Right renal cortex interstitium (tissue), 3 donors: ENCODE measurements at regions not wholly inside any gene's neighbourhood (a gene's known extent, or its start where the extent isn't known, plus 50 kb on each side); places are given as distances from the start of the nearest gene placed in this dataset.
A peak's percentile ranks its signal among the peaks of the same experiment; 100 is the strongest.

Experiments used
- DNase-seq, 3 donors: peaks; one replicate each; pipeline ENCODE4 v3.0.0-alpha.2; 2013; ENCODE audit warnings: low read depth in 3 of 3, low spot score in 2 of 3

DNA sequence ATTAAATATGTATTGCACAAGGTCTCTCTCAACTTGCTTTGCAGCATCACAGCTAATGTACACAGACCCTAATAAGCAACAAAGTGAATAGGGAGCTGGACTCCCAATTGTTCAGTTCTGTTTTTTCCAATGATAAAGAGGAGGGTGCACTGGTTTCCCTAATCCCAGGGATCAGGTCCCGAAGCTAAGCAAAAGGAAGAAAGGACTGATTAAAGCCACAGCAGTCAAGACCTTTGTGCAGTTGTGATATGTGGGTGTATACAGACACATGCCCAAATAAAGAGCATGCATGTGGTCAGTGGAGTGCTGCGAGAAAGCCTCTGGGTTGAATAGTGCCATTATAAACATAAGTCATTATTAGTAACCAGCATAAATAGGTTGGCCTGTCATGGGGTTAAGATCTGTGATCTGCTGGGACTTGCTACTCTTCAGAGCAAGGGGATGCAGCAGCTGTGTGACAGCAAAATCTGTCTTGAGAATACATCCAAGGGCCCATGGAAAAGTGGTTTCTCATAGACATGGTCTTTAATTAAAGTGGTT lies 1863.1 kb upstream of the WWC1 start:
- no peak for DNase-seq

DNA sequence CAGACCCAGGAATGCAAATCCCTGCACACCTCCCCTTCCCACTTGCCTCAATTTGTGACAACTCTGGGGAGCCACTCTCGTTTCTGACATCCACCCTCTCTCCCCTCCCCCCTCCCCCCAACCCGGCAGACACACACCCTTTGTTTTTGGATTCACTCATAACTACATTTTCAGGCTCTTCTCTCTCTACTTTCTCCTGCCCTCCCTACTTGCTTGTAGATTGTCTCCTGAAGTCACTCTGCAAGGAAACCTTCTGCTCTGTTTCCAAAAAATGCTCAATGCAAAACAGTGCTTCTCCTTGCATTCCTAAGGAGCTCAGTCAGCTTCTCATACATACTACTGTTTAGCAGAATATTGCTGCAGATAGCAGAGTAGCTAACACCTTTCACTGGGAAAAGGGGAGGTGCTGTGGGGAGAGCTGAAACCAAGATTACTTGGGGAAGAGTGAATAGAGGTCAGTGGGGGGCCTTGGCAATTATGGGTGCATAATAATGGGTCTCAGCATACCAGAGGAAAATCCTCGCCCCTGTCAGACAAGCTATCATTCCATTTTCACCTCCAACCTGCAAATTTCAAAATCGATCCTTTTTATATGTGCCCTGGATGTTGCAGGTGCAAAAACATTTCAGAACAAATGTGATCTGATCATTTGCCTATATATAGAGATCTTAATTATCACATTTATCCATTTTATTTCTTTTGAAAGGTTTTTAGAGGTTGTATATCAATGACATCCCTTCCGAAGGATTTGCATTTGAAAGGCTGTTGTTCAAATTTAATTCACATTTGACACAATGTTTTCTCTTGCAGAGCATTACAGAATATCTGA lies 1860.7 kb upstream of the WWC1 start:
- DNase-seq = no peak

DNA sequence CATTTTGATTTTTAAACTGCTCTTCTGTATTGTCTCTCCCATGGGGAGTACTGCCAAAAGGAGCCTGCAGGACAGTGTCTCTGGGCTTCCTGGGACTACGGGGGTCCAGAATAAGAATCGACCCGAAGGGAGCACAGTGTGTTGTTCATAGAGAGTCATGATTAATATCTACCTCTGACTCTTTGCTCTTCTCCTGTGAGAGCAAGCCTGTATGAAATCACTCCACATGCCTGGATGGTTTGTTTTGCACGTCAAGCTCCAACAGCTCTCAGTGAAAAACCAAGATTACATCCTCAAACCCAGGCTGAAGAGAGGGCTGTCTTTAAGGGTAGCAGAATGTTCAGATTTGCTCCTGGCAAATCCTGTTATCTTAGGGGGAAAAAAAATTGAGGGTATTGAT lies 1860.0 kb upstream of the WWC1 start:
- no peak for DNase-seq

DNA sequence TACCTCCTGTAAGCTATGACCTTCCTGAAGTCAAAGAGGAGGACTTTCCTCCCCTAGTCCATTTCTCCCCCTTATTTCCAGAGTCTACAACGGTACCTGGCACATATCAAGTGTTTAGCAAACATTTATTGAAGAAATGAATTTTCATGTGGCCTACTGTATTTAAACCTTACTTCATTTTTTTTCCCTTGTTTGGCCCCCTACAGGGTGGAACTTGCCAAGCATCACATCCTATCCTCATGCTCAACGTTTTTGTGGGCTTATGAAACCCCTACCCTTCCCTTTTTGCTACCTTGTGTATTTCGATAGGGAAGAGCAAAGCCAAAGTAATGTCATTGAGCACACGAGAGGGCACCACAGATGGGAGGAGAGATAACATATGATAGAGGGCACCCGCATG lies 1857.8 kb upstream of the WWC1 start:
- DNase-seq = no peak

DNA sequence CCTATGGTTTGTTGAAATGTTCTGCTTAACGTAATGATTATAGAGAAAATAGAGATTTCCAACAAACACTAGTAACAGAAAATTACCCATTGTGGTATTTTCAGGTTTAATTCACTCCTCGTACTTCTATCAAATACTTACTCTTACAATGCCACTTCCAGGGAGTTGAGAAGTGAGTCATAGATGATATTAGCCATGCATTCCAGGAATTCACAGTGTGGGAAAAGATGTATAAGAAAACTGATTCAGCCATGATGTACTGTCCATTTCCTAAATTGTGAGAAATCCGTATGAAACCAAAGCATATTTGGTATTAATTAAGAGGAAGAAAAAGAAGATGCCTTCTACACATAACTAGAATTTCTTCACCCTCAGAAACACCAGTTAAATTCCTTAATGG lies 1854.6 kb upstream of the WWC1 start:
- DNase-seq = no peak

DNA sequence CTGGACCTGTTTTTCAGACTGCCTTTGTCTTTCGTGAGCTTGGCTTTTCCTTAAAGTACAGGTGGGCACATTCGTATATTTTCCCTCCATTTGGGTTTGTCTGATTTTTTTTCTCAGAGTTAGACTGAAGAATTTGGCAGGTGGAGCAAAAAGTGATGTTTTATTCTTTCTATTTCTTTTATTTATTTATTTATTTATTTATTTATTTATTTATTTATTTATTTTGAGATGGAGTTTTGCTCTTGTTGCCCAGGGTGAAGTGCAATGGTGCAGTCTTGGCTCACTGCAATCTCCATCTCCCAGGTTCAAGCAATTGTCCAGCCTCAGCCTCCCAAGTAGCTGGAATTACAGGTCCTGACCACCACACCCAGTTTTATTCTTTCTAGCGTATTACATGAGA lies 1805.1 kb upstream of the WWC1 start:
- DNase-seq = no peak

DNA sequence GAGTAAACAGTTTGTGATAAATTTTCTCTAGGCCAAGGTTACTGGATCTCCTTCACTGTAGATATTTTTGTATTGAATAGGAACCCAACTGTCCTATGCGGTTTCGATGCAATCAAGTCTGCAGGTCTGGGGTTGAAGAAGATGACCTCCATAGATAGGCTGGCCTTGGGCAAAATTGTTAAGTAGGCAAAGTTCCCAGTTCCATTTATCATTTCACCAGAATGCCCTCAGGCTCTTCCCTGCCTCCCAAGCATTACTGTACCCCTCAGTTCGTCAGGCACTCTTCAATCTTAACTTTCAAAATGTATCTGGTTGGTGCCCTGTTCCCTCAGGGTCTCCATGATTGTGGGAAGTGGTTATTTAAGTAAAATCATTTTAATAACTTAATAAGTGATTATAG lies 1802.9 kb upstream of the WWC1 start:
- DNase-seq = no peak

DNA sequence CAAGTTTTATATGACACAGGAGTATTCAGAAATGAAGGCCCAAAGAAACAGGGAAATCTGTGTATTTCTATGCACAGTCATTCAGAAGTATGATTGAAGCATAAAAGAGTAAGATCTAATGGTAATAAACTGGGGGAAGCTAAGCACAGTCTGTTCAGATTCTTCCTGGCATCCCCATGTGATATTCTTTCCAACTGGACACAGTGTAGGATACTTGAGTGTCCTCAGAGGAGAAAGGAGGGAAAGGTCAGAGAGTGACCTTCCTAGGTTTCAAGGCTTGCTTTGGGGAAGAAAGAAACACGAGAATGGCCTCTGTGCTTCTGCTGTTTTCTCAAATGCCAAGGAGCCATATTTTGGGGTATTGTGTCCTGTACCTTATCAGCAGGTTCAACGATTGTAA lies 1798.4 kb upstream of the WWC1 start:
- DNase-seq = no peak

DNA sequence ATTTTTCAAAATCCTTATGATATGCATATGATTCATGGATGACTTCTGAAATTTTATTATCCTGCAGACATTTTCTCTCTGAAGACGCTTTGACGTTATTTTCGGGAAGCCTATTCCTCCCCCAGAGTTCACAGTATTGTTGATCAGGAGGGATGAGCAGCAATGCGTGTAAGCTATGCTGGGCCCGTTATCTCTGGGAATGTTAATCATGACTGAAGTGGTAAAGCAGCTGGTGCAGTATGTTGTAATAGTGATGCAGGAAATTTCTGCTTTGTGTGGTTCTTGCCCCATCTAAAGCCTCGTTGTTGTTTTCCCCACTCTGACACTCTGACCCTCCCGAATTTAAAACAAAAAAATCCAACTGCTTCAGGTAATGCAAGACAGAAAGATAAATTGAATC lies 1797.8 kb upstream of the WWC1 start:
- no peak for DNase-seq

DNA sequence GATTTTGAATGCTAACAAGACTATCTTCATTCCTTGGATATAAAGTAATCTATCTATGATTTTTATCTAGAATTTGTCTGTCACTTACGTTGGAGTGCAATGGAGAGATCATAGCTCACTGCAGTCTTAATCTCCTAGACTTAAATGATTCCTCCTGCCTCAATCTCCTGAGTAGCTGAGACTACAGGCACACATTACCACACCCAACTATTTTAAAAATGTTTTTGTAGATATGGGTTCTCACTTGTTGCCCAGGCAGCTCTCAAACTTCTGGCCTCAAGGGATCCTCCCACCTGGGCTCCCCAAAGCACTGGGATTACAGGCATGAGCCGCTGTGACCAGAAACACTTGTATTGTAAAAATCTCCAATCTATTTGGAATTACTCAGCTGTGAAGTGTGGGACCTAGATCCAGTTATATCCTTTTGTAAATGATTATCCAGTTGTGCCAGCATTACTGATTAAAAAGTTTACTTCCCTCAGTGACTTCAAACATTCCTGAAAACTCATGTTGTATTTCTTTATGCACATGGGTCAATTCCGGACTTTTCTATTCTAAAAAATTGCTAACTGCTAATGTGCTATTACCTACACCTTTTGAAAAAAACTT lies 1793.8 kb upstream of the WWC1 start:
- DNase-seq = no peak

DNA sequence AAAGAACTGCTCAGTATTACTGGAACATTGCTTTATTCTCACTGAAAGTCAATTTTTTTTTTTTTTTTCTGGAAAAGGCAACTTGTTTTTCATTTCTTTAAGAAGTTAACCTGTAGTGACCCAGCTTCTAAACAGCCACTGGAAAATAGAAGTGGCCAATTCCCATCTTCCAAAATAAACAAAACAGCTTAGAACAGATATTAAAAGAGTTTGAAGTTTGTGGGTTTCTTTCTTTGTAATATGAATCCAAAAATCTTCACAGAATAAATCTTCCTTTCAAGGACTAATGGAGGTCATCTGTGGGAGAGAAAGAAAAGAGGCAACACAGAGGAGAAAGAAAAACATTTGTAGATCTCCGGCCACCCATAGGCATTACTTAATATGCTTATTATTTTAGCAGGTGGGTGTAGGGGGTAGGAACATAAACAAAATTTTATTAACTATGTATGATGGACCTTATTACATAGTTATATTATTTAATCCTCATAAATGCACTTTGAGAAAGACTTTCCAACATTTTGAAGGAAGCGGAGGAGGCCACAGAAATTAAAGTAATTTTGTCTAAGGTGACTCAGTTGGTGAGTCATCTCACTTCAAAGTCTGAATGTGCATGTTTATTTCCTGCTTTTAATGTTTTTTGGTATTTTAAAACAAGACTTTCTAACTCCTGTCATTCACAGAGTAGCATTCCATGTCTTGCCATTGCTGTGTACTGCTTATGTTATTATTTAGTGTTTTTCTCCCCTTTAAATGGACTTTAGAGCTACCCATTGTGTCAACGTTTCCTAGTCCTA lies 1791.8 kb upstream of the WWC1 start:
- peak in 2 of 3 donors; percentile 30 to 31 for DNase-seq

DNA sequence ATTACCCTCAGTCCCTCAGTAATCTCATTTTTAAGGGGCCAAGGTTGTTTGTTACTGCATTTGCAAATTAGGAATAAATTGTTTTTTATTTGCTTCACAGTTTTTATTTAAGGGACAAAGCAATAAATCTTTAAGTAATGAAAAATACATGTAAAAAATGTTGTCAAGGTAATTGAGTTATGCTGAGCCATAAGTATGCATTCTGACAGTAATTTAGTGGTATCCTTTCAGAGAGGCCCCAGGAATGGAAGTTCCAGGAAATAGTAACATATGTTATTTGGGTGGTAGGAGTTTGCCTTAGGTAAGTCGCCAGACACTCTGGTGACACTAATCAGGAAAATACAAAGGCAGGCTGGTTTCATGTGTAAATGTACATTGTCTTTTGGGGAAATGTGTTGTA lies 1787.9 kb upstream of the WWC1 start:
- DNase-seq = no peak

DNA sequence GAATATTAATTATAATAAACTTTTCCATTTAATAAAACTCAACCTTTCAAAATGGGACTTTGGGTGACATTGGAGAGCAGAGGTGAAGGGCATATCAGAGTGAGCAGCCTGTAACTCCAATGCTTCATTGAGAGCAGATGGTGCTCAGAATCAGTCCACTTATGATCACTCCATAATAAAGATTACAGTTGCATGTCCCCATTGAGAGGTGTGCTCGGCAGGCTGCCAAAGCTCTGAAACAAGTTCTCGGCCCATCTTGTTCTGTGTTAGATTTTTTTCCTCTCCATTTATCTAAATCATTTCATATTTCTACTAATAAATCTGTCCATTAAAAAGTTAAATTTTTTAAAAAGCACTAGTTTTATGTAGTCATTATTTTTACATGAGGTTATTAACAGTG lies 1786.4 kb upstream of the WWC1 start:
- DNase-seq = no peak

DNA sequence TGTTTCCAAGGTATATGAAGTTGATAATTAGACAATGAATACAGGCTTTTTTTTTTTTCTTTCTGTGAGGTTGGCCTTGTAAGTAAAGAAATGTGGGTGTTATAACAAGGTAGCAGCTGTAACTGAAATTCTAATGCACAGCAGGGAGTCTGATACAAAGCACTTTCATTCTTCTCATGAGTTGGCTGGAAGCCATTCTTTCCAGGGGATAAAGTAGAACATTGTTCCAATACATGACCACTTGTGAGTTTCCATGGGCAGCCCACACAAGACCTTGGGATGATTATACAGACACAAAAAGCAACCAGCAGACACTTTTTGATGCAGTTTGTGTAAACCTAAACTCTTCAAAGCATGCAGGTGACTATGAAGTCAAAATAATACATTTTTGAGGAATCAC lies 1785.9 kb upstream of the WWC1 start:
- no peak for DNase-seq

DNA sequence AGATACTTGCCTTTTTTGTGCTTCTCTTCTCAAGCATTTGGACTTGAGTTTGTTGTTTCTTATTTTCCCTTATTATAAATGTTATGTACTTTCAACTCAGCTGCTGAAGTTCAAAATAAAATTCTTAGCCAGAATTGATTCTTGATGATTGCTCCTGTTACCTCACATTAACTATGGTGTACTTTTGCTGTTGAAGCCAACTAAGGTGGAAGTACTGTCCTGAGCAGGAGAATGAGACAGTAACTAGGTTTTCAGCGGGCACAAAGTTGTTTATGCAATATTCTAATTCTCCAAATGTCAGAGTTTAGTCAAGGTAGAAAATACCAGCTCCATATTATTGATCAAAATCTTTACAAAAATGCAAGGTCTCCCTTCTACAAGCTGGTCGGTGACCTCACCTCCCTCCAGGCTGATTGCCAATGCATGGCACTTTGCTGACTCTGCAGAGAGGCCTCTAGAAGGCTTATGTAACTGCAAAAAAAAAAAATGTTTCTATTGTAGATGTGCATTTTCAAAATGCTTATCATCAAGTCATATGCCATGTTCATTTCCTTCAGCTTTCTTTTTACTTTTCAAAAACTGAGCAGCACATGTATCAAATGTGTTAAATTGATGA lies 1783.5 kb upstream of the WWC1 start:
- DNase-seq = no peak

DNA sequence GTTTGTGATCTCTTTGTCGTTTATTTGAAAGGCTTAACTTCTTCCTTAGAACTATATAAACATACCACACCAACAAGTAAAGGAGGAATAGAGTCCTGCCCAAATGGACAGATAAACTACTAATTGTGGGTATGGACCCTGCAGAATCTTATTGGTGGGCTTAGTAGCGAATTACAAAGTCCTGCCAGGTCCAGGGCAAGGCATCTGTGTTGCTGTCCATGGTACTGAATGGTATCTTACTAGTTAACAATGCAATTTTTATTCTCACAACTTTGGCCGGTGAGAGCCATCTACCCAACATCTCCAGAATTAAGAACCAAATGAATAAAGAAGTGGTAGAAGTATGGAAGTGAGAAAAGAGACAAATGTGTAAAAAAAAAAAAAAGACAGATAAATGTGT lies 1782.4 kb upstream of the WWC1 start:
- peak in 2 of 3 donors; percentile 23 to 35 for DNase-seq

DNA sequence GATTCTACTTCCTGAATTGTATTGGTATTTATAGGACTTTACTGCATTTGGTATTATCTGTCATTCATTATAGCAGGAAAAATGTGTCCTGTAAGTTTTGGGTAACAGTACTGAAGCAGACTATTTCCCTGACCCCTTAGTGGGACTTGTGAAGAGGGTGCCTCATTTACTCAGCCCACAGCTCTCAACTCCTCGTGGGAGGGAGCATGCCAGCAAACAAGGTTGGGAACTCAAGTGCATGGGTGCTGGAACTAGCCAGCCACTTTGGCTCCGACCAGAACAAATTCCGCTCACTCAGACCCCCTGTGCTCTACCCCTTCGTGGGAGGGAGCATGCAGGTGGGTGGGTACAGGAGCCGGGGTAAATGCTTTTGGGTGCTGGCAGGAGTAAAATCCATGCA lies 1773.5 kb upstream of the WWC1 start:
- DNase-seq = no peak

DNA sequence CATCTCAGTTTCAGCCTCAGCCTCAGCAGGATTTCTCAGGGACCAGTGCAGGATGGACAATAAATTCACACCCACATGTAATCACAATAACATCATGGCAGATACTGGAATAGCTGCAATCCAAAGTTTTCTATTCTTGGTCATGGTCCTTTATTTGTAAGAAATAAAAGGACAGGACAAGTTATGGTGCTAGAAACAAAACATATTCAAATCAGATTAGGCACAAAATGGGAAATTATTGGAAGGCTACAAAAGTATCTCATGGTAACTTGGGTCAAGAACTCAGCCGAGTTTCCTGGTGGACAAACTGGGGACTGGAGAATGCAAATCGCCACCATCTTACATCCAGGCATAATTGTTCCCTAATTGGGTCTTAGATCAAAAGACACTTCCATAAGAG lies 1768.2 kb upstream of the WWC1 start:
- DNase-seq = no peak

DNA sequence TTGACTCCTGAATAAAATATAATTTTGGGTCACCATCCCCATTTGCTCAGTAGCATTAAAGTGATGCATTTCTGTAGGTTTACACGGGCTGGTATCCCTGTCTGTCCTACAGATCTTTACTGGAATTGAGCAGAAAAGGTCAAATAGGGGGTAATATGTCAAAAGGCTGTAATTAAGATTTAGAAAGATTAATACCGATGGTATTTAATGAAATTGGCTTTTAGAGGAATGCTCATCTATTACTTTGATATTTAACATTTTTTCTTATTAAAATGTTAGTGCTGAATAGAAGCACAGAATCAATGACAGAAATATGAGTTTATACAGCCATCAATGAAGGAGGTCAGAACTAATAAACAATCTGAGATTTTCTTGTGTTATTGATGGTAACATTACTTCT lies 1762.2 kb upstream of the WWC1 start:
- DNase-seq = no peak

DNA sequence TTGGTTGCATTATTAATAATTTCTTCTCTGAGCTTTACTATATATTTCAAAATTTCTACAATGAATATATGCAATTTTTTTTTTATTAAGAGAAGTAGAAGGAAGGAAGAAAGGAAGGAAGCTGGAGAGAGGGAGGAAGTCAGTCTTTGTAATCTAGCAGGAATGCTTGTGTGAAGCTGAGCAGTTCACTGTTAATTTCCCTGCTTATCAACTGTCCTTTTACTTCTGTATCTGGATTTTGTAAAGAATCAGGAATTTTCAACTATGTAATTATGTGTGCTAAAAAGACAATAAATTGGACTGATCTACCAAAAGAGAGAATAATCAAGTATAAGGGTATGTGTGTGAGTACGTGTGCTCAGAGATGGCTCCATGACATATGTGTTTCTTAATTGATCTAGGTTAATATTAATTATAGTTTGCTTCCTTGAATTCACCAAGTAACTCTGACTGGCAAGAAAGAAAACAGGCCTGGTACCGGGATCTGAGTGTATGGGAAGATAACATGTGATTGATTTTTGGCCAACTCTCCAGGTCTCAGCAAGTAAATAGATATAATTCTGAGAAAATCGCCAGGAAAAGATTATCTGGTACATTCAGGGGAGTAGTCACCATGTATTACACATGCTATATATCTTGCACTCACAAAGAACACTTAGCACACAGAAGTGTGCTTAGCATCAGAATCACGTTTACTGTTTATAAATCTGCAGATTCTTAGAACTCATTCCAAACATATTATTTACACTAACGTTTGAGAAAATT lies 1758.8 kb upstream of the WWC1 start:
- DNase-seq = no peak
